ENCODE measurements at regions not wholly inside any gene's neighbourhood (a gene's known extent, or its start where the extent isn't known, plus 50 kb on each side); places are given as distances from the start of the nearest gene placed in this dataset.

DNA sequence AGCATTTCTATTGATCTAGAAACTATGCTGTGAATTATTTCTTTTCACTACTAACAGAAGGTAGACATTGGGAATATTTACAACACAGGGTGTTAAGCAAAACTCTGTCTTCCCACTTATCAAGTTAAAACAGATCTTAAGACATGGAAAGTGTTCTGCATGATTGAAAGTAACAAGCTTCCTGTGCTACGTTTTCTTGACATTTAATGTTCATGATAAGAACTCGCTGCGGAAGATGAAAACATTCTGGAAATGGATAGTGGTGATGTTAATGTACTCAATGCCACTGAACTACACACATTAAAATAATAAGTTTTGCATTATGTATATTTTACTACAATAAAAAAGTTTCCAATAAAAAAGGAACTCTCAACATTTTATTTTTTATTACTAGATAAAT is 74.4 kb upstream of the SCN7A start:
- H3K4me3 ChIP-seq, result no peak overlapping the region
- ATAC-seq, result no peak
- no peaks in the 10 kb centered on the region for H3K4me1 ChIP-seq
- DNase-seq, result no peak
- no peaks in the 10 kb centered on the region for H3K36me3 ChIP-seq
- no peaks in the 10 kb centered on the region for H3K27me3 ChIP-seq
- intact Hi-C loops (cut with DNase I; ENCODE audit: low total_unique reads) (no loop called here), in situ Hi-C loops (cut with MboI; ENCODE audit: low sequenced_read_pairs in 4 of 4) (no loop called here)
- no peaks in the 10 kb centered on the region for H3K9me3 ChIP-seq
- no peak overlapping the region for H3K27ac ChIP-seq
- TF ChIP-seq, protein P1, sequence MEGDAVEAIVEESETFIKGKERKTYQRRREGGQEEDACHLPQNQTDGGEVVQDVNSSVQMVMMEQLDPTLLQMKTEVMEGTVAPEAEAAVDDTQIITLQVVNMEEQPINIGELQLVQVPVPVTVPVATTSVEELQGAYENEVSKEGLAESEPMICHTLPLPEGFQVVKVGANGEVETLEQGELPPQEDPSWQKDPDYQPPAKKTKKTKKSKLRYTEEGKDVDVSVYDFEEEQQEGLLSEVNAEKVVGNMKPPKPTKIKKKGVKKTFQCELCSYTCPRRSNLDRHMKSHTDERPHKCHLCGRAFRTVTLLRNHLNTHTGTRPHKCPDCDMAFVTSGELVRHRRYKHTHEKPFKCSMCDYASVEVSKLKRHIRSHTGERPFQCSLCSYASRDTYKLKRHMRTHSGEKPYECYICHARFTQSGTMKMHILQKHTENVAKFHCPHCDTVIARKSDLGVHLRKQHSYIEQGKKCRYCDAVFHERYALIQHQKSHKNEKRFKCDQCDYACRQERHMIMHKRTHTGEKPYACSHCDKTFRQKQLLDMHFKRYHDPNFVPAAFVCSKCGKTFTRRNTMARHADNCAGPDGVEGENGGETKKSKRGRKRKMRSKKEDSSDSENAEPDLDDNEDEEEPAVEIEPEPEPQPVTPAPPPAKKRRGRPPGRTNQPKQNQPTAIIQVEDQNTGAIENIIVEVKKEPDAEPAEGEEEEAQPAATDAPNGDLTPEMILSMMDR (IDR thresholded peaks at IDR 0.05 in 4 of 5, conservative IDR thresholded peaks at IDR 0.05 in 1 of 5), result no peak
- TF ChIP-seq POLR2A (IDR thresholded peaks at IDR 0.05), result no peak

DNA sequence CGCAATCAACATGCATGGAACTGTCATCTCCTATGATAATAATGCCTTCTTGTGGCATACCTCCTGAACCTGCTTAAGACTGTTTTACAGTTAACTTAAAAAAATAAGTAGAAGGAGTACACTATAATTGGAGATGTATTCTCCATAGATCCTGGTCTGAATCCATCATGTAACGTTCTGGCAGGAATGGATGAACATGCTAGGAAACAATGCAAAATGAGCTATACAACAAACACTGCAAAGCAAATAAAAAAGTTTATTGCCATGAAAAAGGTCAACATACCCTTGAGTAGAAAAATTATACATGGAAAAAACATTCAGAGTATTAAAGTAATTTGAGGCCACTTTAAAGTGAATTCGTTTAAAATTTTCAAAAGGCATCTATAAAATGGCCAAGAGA is 71.5 kb upstream of the SCN7A start:
- Histone ChIP-seq H3K27me3 (no peaks in the 10 kb centered on the region), H3K36me3 (no peaks in the 10 kb centered on the region), H3K9me3 (no peaks in the 10 kb centered on the region), H3K27ac (no peak overlapping the region), H3K4me1 (no peaks in the 10 kb centered on the region), H3K4me3 (no peak overlapping the region)
- TF ChIP-seq, protein P1 (IDR thresholded peaks at IDR 0.05 in 4 of 5, conservative IDR thresholded peaks at IDR 0.05 in 1 of 5), result no peak
- no peak for TF ChIP-seq POLR2A (IDR thresholded peaks at IDR 0.05)
- in situ Hi-C loops (cut with MboI; ENCODE audit: low sequenced_read_pairs in 4 of 4), result no loop called here
- intact Hi-C loops (cut with DNase I; ENCODE audit: low total_unique reads), result no loop called here
- ATAC-seq, result no peak
- DNase-seq, result no peak

DNA sequence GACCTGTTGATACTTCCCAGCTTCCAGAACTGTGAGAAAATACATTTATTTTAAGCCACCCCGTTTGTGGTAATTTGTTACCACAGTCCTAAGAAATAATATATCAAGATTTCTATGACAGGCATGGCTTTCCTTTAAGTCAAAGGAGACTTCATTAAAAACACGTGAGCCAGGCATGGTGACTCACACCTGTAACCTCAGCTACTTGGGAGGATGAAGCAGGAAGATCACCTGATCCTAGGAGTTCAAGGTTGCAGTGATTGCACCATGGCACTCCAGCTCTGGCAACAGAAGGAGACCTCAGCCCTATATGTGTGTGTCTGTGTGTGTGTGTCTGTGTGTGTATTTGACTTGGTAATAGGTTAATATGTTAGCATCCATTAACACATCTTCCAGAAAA is 69.8 kb upstream of the SCN7A start:
- TF ChIP-seq, protein P1 (IDR thresholded peaks at IDR 0.05 in 4 of 5, conservative IDR thresholded peaks at IDR 0.05 in 1 of 5), result no peak
- no peak for TF ChIP-seq POLR2A (IDR thresholded peaks at IDR 0.05)
- Histone ChIP-seq H3K36me3 (no peaks in the 10 kb centered on the region), H3K27ac (no peak overlapping the region), H3K27me3 (no peaks in the 10 kb centered on the region), H3K4me3 (no peak overlapping the region), H3K4me1 (no peaks in the 10 kb centered on the region), H3K9me3 (no peaks in the 10 kb centered on the region)
- in situ Hi-C loops (cut with MboI; ENCODE audit: low sequenced_read_pairs in 4 of 4), result no loop called here
- ATAC-seq (no peak), DNase-seq (no peak)
- intact Hi-C loops (cut with DNase I; ENCODE audit: low total_unique reads), result no loop called here

DNA sequence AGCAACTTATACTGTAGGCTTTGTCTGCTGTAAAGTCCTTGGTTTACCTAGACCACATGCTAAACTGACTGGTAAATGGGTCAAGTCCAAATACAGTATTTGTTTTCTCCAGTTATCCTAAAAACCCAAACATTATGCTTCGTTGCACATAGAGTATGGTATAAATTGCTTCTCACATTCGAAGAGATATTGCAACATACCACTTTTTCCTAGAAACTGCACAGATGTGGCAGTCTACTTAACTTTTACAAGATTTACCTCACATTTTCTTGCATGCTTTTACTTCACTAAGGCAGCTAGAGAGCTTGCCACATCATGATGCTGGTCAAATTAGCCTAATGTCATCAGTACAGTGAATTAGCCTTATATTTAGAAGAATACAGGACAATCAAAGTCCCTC is 66.0 kb upstream of the SCN7A start:
- Histone ChIP-seq H3K4me1 (no peaks in the 10 kb centered on the region), H3K4me3 (no peak overlapping the region), H3K27ac (no peak overlapping the region), H3K9me3 (no peaks in the 10 kb centered on the region), H3K36me3 (no peaks in the 10 kb centered on the region), H3K27me3 (no peaks in the 10 kb centered on the region)
- no peak for ATAC-seq
- TF ChIP-seq POLR2A (IDR thresholded peaks at IDR 0.05), result no peak
- TF ChIP-seq, protein P1 (IDR thresholded peaks at IDR 0.05 in 4 of 5, conservative IDR thresholded peaks at IDR 0.05 in 1 of 5), result no peak
- intact Hi-C loops (cut with DNase I; ENCODE audit: low total_unique reads), result no loop called here
- in situ Hi-C loops (cut with MboI; ENCODE audit: low sequenced_read_pairs in 4 of 4), result no loop called here
- DNase-seq, result no peak

DNA sequence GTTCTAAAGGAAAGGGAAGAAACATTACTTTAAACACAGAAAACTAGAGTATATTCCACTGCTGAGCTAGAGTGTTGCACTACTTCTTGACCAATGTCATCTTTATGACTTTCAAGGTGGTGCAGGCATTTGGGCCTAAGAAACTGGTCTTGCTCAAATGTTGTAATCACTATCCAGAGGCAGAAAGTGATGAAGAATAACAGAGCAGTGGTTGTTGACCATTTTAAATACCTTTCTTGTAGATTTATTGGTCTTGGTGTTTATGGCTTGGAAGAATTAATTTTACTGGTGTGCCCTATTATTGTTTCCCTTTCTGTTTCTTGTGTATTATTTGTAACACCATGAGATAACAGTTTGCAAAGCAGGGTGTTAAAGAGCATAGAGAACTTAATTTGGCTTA is 56.9 kb upstream of the SCN7A start:
- H3K4me1 ChIP-seq, result no peaks in the 10 kb centered on the region
- in situ Hi-C loops (cut with MboI; ENCODE audit: low sequenced_read_pairs in 4 of 4), result no loop called here
- H3K27me3 ChIP-seq, result no peaks in the 10 kb centered on the region
- H3K9me3 ChIP-seq, result no peaks in the 10 kb centered on the region
- H3K36me3 ChIP-seq, result no peaks in the 10 kb centered on the region
- TF ChIP-seq POLR2A (IDR thresholded peaks at IDR 0.05), result no peak
- TF ChIP-seq, protein P1 (IDR thresholded peaks at IDR 0.05 in 4 of 5, conservative IDR thresholded peaks at IDR 0.05 in 1 of 5), result no peak
- ATAC-seq, result no peak
- H3K4me3 ChIP-seq, result no peak overlapping the region
- no peak for DNase-seq
- intact Hi-C loops (cut with DNase I; ENCODE audit: low total_unique reads), result no loop called here
- H3K27ac ChIP-seq, result no peak overlapping the region
